MCF 10A (cell line): ENCODE measurements at regions not wholly inside any gene's neighbourhood (a gene's known extent, or its start where the extent isn't known, plus 50 kb on each side); places are given as distances from the start of the nearest gene placed in this dataset.

Source experiments
- BruUV-seq: library from RNA; stranded (reverse); fragments of 400-500 nt; replicated peaks from 2 replicates; lab custom pipeline; 2021; lab: Mats Ljungman, UMichigan
- CTCF ChIA-PET: fragments of 300-600 bp; sonication (Branson Sonifier 250); formaldehyde crosslinking; extraction: SDS; loops from one replicate; lab custom pipeline; 2021; ENCODE audit warnings: antibody characterized with exemption, inconsistent platforms; lab: Yijun Ruan, JAX
- POLR2A ChIA-PET: fragments of 300-600, 350-650 bp; sonication (Branson Sonifier 250); formaldehyde crosslinking; extraction: SDS; loops from one replicate; lab custom pipeline; 2020; ENCODE audit warnings: antibody characterized with exemption, inconsistent platforms; lab: Yijun Ruan, JAX
- DNase-seq: peaks from one replicate; pipeline ENCODE4 v3.0.0-alpha.2; 2018; ENCODE audit not compliant: unreplicated experiment
- H3K27ac Mint-ChIP-seq: one replicate; pipeline ENCODE4 v1.8.0; 2022; ENCODE audit warnings: mild to moderate bottlenecking, low read depth, mixed read lengths; ENCODE audit not compliant: unreplicated experiment
- H3K27me3 Mint-ChIP-seq: one replicate; pipeline ENCODE4 v1.8.0; 2022; ENCODE audit warnings: mixed read lengths; ENCODE audit not compliant: insufficient read depth, unreplicated experiment
- H3K36me3 Mint-ChIP-seq: one replicate; pipeline ENCODE4 v1.8.0; 2022; ENCODE audit warnings: mild to moderate bottlenecking, moderate library complexity, mixed read lengths; ENCODE audit not compliant: insufficient read depth, unreplicated experiment
- H3K4me1 Mint-ChIP-seq: one replicate; pipeline ENCODE4 v1.8.0; 2022; ENCODE audit warnings: mixed read lengths; ENCODE audit not compliant: insufficient read depth, unreplicated experiment
- H3K4me3 Mint-ChIP-seq: one replicate; pipeline ENCODE4 v1.8.0; 2022; ENCODE audit warnings: mild to moderate bottlenecking, moderate library complexity, mixed read lengths; ENCODE audit not compliant: unreplicated experiment
- H3K9me3 Mint-ChIP-seq: one replicate; pipeline ENCODE4 v1.8.0; 2022; ENCODE audit warnings: mixed read lengths; ENCODE audit not compliant: unreplicated experiment
- CTCF ChIP-seq: fragments of 200-600 bp; IDR thresholded peaks from one replicate; pipeline ENCODE4 v1.8.0; 2022; ENCODE audit warnings: antibody characterized with exemption, mild to moderate bottlenecking; ENCODE audit not compliant: unreplicated experiment
- intact Hi-C: fragments of 100-400 bp; cut with micrococcal nuclease; formaldehyde crosslinking; loops from 2 replicates; pipeline ENCODE4 v1.14.1; 2022

- no peak for TF ChIP-seq CTCF
- BruUV-seq = no TSS peak
- intact Hi-C loops = no loop called here
- Mint-ChIP-seq H3K27me3 (no peaks in the 10 kb centered on the region), H3K4me3 (no peak overlapping the region), H3K9me3 (no peaks in the 10 kb centered on the region), H3K4me1 (no peaks in the 10 kb centered on the region), H3K27ac (no peak overlapping the region), H3K36me3 (no peaks in the 10 kb centered on the region)
- CTCF ChIA-PET = interaction anchor here (0.6 kb wide), 2 partner anchors 14 to 176 kb away, joined by 3 to 4 read pairs; no protein-coding TSS in a partner anchor
- POLR2A ChIA-PET = interaction anchor here (1.6 kb wide), 1 partner anchor 9 kb away, joined by 3 read pairs; no protein-coding TSS in a partner anchor
- no peak for DNase-seq
Measured at GRCh38 chr5:125106881-125107280, 360.4 kb upstream of the ZNF608 start.

GRCh38 chr5:125109293-125109692 is 362.9 kb upstream of the ZNF608 start:
- no peaks in the 10 kb centered on the region for H3K27me3 Mint-ChIP-seq
- CTCF ChIA-PET = no interaction called here
- H3K9me3 Mint-ChIP-seq = no peaks in the 10 kb centered on the region
- H3K4me1 Mint-ChIP-seq = no peaks in the 10 kb centered on the region
- POLR2A ChIA-PET = no interaction called here
- BruUV-seq = no TSS peak
- no peaks in the 10 kb centered on the region for H3K36me3 Mint-ChIP-seq
- no peak for DNase-seq
- no peak for TF ChIP-seq CTCF
- intact Hi-C loops = no loop called here
- H3K4me3 Mint-ChIP-seq = no peak overlapping the region
- H3K27ac Mint-ChIP-seq = no peak overlapping the region

GRCh38 chr5:125109816-125110215 is 363.4 kb upstream of the ZNF608 start:
- intact Hi-C loops = no loop called here
- H3K36me3 Mint-ChIP-seq = no peaks in the 10 kb centered on the region

GRCh38 chr5:125112196-125112595 is 365.8 kb upstream of the ZNF608 start:
- Mint-ChIP-seq H3K27me3 (no peaks in the 10 kb centered on the region), H3K36me3 (no peaks in the 10 kb centered on the region), H3K4me3 (no peak overlapping the region), H3K4me1 (no peaks in the 10 kb centered on the region), H3K9me3 (no peaks in the 10 kb centered on the region), H3K27ac (no peak overlapping the region)
- ChIA-PET POLR2A (interaction anchor here (0.6 to 0.7 kb wide), 3 partner anchors 13 to 512 kb away, joined by 3 read pairs; no protein-coding TSS in a partner anchor), CTCF (interaction anchor here (0.6 to 1.0 kb wide), 2 partner anchors 997 to 1566 kb away, joined by 3 read pairs; no protein-coding TSS in a partner anchor)
- intact Hi-C loops = no loop called here
- TF ChIP-seq CTCF = no peak
- no TSS peak for BruUV-seq
- no peak for DNase-seq

More at GRCh38 chr5:125109816-125110215, 363.4 kb upstream of the ZNF608 start:
- Mint-ChIP-seq H3K4me1 (no peaks in the 10 kb centered on the region), H3K27ac (no peak overlapping the region), H3K27me3 (no peaks in the 10 kb centered on the region), H3K9me3 (no peaks in the 10 kb centered on the region), H3K4me3 (no peak overlapping the region)
- CTCF ChIA-PET = interaction anchor here (0.6 to 0.7 kb wide), 3 partner anchors 229 to 1088 kb away, joined by 3 to 4 read pairs (median 3); no protein-coding TSS in a partner anchor
- POLR2A ChIA-PET = no interaction called here
- no TSS peak for BruUV-seq
- no peak for TF ChIP-seq CTCF
- DNase-seq = no peak
